LoVo (cell line): ENCODE measurements at regions not wholly inside any gene's neighbourhood (a gene's known extent, or its start where the extent isn't known, plus 50 kb on each side); places are given as distances from the start of the nearest gene placed in this dataset.

Source experiments
- DNase-seq: peaks from one replicate; pipeline ENCODE4 v3.0.0-alpha.2; 2016; ENCODE audit warnings: low spot score

DNA sequence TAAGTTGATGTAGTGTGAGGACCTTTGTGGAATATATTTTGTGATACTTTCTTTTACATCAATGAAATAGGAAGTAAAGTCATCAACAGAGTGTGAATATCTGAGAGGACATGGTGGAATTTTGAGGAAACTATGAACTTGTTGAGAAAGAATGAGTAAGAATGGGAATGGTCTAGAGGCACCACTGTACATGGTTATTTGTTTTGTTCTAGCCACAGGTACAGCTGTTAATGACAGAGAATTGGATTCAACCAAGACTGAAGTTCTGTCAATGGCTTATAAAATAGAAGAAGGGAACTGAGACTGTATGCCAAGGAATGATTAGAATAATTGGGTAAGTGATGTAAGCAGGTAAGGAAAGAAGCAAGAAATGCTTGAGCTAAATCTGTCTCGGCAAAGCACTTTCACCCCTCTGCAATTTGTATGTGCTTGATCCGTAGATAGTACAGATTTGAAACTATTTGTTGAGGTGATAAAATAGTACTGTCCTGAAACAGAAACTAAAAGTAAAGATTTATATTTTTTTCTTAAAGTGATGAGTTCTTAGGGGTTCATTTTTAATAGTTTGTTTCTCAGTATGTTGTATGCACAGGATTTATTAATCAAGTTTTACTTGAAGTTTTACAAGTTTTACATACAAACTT is 468.8 kb upstream of the SMC2 start:
- DNase-seq = no peak

DNA sequence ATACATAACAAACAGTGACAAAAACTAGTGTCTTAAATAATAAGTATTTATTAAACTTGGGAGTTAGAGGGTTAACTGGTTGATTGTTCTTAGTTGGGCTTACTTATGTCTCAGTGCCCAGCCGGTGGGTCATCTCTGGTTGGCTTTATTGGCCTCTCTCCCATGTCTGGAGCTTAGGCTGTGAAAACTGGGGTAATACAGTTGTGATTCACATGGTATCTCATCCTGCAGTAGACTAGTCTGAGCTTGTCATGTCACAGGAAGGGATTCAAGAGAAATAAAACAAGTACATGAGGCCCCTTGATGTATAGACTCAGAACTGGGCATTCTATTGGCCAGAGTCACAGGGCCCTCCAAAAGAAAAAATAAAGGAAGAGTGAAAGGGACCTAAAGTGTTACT is 466.4 kb upstream of the SMC2 start:
- no peak for DNase-seq

DNA sequence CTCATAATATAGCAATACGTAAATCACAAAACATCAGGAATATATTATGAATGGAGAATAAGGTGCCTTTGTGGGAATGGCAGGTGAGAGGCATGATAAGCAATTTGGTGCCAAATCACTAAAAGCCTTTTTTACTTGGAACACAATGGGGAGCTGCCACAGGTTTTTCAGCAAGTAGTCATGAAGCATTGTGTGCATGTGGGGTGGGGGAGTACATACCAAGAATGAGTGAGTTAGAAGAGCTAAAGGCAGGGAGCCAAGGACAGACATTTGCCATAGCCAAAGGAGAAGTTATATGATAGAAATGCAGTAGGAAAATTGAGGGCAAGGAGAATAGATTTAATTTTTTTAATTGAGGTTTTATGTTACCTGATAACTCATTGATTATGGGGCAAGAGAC is 445.0 kb upstream of the SMC2 start:
- no peak for DNase-seq

DNA sequence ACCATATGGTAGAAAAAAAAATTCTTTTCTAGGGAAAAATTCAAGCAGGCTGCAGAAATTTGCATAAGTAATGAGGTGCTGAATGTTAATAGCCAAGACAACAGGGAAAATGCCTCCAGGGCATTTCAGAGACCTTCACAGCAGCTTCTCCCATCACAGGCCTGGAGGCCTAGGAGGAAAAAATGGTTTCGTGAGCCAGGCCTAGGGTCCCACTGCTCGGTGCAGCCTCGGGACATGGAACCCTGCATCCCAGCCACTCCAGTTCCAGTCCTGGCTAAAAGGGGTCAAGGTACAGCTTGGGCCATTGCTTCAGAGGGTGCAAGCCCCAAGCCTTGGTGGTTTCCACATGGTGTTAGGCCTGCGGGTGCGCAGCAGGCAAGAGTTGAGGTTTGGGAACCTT is 436.0 kb upstream of the SMC2 start:
- no peak for DNase-seq

DNA sequence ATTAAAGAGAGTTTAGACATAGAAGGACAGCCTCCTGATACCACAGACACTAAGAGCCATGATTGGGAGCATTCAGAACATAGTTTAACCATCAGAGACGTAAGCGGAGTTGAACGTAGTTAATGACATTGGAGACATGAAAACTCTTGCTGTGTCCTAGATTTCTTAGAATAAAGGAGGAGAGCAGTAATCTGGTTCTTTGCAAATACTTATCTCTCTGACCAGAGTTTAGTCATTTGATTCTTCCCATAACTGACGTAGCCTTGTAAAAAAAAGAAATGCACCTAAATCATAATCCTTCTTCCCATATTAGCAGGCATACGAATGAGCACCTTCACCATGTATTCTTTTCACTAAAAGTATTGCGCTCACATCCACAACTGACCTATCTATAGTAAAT is 433.3 kb upstream of the SMC2 start:
- no peak for DNase-seq

DNA sequence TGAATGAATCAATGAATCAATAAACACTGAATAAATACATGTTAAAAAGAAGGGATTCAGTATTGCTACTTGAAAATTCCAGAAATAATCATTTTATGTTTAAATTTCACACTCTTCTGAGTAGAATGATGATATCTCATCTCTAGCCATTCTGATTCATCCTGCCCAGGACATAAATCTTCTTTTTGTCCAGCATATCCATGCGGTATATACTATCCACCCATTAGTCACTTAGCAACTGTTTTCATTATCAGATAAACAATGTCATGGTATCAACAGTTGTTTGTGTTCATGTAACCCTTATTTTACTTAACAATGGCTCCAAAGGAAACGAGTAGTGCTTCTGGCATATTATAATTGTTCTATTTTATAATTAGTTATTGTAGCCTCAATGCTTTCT is 432.4 kb upstream of the SMC2 start:
- no peak for DNase-seq

DNA sequence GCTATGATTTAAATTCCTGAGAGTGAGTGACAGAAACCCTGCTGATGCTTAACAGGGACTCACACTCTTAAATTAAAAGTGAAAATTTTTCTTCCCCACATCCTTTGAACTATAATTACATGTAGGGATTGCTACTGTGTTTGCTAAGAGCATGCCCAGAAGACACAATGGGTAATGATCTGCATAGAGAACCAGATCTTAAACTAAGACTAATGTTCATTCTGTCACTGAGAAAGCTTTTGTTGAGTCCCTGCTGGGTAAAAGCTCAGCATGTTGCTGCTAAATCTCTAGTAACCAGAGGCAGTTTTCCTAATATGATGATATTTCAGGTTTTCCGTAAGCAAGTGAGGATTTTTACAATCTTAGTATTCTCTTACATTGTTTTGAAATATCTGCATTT is 424.8 kb upstream of the SMC2 start:
- no peak for DNase-seq

DNA sequence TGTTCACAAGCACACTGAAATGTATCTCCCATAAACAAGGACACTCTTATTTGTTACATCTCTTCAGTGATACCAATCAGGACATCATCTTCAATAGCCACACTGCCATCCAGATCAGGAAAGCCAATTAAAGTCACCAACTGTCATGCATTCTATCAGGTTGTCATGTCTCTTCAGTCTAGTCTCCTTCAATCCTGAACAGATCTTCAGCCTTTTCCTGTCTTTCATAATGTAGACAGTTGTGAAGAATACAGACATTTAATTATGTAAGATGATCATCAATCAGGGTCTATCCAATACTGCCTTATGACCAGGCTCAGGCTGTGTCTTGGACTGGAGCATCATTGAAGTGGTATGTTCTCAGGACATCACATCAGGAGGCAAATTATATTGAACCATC is 419.8 kb upstream of the SMC2 start:
- no peak for DNase-seq

DNA sequence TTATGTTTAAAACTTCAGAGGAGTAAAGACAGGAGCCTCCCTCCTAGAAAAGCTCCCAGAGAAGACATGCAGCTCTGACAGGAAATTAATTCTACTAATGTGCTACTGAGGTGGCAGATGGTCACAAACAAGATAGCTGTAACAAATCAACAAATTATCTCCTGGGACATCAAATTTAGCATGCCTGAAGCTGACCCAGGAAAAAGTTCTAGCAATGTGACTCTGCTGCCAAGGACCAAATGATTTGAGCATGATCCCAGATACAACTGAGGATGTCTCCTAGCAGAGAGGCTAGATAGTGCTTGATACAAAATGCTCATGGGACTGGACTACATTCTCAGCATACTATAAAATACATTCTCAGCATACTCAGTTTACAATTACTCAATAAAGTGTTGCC is 413.5 kb upstream of the SMC2 start:
- no peak for DNase-seq

DNA sequence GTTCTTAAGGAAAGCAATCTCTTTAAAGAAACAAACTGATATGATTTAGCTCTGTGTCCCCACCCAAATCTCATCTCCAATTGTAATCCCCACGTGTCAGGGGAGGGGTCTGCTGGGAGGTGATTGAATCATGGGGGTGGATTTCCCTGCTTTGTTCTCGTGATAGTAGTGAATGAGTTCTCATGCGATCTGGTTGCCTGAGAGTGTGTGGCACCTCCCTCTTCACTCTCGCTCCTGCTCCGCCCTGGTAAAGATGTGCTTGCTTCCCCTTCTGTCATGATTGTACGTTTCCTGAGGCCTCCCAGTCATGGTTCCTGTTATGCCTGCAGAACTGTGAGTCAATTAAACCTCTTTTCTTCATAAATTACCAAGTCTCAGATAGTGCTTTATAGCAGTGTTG is 412.7 kb upstream of the SMC2 start:
- DNase-seq = no peak

DNA sequence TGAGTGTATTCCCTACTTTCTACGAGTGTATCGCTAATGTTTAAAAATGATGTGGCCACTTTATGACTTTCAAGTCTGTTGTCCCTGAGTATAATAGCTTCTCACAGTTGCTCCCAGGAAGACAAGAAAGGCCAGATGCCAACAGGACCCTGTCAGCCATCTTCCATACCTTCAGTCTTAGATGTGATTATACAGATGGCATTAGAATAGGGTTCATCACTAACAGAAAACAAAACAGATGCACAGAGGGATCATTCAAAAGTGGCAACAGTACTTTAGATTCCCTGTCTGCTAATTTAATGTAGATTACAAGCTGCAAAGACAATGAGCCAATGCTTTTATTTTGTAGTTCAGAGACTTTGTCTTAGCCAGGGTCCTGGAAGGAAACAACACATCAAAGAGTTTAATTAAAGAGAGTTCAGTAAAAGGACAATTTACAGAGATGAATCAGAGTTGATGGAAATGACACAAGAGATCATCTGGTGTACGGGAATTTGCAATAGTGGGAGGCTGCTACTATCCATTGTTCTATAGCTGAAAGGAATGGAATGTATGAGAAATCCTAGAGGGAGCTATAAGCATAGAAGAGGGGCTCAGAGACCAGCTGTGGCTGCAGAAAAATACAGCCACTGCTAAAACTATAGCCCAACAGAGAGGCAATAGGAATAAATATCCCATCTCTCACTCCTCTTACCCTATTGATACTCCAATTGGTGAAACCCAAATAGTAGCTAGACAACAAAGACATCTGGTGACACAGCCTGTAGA is 393.7 kb upstream of the SMC2 start:
- DNase-seq = no peak

DNA sequence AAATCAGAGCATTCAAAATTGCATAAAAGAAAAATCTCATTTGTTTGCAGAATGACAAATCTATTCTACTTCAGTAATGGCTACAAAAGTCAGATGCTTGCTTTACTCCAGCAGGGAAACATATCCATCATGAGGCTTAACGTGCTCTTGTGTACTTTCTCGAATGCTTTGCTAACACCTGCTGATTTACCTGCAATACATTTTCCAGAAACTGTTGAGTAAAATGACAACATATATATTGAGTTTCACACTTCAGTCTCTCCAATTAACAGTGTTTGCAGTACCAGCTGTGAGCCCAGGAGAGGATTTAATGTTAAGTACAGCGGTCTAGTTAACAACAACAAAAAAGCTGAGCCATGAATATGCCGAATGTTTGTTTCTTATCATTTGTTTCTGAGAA is 391.5 kb upstream of the SMC2 start:
- DNase-seq = no peak

DNA sequence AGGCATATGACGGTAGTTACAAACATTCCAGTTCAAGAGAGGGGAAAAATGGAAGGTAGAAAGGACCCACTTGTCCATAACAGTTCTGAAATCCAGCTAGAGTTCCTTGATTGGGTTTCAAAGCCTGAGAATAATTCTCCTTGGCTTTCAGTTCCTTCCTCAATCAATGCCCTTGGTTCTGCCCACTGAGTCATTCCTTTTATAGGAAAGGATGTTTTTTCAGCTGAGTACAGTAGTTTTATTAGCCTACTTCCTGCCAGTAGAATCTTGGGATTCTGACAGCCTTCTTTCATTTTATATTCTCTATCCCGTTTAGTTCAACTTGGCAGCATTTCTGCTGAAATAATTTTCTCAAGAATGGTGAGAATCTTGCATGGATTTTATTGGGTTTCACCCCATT is 386.9 kb upstream of the SMC2 start:
- DNase-seq = no peak

DNA sequence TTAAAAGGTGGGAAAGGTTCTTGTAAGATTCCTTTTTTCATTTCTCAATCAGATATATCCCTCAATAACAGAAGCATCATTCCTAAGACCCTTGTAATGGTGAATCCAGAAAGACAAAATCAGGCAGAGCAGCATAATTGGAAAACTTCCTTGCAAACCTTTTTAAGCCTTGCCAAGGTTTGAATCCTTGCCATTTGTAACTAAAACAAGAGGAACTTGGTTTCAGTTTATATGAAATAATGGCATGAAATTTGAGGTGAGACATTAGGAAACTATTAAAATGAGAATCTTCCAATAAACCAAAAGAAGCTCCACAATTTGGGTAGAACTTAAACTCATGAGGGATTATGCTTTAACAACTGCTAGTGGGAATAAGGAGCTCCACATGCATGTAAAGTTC is 384.7 kb upstream of the SMC2 start:
- DNase-seq = no peak

DNA sequence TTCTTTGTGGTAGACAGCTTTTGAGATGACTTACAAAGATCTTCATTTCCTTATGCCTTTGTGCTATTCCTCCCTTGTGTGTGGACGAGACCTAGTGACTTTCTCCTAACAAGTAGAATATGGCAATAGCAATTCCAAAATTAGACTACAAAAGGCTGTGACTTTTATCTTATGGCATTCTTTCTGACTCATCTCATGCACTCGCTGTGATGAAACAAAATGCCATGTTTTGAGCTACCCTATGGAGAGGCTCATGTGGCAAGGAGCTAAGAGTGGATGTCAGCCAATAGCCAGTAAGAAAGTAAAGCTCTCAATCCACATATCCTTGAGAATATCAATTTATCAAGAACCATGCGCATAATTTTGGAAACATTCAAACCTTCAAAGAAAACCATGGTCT is 380.5 kb upstream of the SMC2 start:
- DNase-seq = no peak

DNA sequence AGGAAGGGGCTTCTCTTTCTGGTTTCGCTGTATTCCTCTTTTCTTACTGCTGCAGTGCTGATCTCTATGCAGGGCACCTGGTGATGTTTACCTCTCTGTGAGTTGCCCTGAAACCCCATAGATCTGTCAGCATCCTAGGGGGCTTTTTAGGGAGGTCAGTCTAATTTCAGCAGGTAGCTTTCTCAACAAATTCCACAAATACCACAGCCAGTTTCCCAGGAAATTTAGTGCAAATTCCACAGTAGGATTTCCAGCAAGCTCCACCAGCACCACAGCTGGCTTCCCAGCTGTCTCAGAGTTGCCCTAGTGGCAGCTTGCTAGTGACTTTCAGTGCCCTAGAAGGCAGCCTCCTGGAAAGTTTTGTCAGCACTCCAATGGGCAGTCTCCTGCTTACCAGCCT is 379.1 kb upstream of the SMC2 start:
- no peak for DNase-seq

DNA sequence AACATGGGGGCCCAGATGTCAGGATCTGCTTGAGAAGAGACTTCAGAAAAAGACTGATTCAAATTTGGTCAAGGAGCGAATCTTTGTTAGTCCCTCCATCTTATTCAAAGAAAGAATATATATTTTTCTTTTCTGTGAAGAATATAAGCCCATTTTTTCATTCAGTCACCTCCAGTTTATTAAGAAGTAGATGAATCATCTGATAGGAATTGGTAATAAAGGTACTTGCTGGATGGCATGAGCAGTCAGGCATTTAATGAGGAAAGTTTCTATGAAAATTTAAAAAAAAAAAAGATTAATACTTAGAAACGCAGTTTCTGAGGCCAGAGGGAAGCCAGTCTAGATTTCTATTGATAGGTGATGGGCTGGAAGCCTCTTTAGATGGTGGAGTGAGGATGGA is 373.1 kb upstream of the SMC2 start:
- DNase-seq = no peak

DNA sequence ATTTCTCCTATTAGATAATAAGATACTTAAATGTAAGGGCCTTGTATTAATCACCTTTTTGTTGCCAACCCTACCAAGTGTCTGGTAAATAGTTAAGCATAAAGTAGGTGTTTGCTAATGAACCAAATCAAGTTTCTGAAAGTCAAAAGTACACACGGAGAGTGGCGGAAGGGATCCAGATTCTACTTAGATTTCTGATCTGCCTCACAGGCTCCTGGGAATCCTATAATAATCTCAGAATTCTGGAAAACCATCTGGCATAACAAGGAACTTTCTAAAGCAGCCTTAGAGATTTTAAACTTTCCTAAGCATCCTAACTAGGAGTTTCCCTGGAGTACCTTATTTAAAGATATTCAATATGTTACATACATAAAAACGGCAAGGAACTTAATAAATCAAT is 363.2 kb upstream of the SMC2 start:
- no peak for DNase-seq

DNA sequence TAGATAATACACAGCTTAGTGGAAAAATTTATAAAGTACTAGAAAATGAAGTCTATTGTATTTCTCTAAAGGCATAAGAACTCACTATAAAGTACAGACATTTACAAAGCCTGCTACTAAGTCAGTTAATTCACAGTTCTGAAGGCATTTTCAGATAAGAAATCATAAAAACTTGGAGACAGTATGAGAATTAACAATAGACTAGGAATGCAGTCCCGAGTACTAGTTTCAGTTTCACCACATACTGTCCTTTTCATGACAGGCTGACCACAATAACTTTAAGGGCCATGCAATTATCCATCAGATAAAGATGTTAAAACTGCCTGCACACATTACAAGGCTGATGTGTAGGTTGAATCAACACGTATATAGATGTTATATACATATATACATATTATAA is 362.6 kb upstream of the SMC2 start:
- no peak for DNase-seq

DNA sequence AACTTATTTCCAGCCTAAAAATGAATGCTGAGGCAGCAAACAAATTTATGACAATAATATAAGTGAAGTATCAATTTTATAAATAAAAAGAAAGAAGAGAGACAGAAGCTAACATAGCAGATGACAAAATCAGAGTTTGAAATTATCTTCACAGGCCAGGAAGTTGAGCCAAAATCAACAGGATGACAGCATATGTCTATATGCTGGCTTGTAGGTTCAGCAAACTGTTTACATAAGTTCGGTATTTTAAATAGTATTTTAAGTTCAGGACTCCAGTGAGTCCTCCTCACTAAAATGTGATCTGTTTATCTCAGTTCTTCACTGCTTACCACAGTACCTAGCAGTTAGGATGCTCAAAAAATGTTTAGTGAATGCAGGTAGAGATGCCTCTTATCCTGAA is 359.6 kb upstream of the SMC2 start:
- no peak for DNase-seq

DNA sequence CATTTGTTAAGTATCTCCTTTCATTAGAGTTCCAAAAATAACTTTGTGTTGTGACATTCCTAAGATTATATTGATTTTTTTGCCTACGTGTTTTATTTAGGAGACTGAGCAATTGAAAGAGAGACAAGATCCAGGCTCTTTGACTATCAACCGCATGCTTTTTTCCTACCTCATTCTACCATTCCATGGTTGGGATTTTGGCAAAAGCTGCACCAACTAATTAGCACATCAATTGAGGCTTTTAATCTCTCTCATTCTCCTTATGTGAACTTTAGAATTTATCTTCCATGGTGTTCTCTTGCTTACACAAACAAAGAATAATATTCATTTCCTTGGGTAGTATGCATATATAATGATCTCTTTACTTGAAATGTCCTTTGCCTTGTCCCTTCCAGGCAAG is 338.7 kb upstream of the SMC2 start:
- no peak for DNase-seq

DNA sequence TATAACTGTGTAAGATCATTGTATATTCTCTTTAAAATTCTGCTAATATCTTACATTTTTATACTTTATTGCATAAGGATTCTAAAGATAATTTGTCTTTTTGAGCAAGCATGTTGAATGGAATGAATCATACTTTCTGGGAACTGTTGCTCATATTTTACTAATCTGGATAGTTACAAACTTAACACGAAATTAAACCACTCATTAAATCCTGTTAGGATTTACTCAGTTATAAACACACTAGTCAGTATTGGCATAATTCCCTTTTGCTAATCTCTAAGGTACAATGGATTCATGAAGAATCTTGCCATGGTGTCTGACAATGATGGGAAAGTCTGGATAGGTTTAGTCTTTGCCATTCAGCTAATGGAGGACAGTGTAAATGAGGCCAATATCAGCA is 338.1 kb upstream of the SMC2 start:
- no peak for DNase-seq

DNA sequence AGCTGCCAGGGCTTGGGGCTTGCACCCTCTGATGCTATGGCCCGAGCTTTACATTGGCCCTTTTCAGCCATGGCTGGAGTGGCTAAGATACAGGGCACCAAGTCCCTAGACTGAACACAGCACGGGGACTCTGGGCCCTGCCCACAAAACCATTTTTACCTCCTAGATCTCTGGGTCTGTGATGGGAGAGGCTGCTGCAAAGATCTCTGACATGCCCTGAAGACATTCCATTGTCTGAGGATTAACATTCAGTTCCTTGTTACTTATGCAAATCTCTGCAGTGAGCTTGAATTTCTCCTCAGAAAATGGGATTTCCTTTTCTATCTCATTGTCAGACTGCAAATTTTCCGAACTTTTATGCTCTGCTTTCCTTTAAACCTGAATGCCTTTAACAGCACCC is 337.0 kb upstream of the SMC2 start:
- no peak for DNase-seq

DNA sequence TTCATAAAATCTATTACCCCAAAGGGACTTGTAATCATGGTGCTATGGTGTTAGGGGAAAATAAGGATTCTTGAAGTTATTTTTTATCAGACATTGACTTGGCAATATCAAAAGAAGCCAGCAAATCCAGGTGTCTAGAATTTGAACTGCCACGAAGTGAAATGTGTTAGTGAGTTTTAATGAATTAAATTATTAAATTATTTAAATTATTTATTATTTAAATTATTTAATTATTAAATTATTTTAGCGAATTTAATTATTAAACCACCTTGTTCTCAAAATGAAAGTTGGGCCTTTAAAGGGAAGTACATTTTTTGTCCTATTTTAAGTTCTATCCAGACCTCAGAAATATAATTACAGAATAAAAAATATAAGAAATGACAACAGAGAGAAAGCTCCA is 332.6 kb upstream of the SMC2 start:
- DNase-seq = no peak
